ENCODE measurements at regions not wholly inside any gene's neighbourhood (a gene's known extent, or its start where the extent isn't known, plus 50 kb on each side); places are given as distances from the start of the nearest gene placed in this dataset.

DNA sequence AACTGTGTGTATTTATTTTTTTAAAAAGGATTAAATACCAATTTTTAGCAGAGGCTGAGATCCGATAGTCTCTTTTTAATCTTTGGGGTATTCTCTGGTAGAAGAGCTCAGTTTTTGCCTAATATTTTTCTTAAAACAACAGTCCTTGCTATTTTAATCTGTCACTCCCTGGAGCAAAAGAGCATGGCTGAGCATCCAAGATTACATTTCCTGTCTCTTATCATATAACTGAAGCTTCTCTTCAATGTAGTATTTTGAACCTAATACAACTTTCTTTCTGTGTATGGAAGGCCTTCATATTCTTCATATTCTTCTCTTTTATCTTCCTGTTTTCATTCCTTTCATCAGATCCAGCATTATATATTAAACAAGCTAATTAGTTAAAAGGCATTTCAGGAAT lies 293.7 kb downstream of the NSUN3 start:
- Histone ChIP-seq H3K27me3 (ENCODE audit: low read depth, low read length) (no peaks in the 10 kb centered on the region), H2AFZ (ENCODE audit: low read depth, low read length) (no peak overlapping the region), H3K27ac (ENCODE audit: low read length) (no peak overlapping the region), H3K4me1 (ENCODE audit: low read length) (no peaks in the 10 kb centered on the region), H3K9ac (ENCODE audit: low read length) (no peak overlapping the region), H3K36me3 (replicated peaks; ENCODE audit: low read depth, low read length) (no peaks in the 10 kb centered on the region), H3K9me3 (ENCODE audit: insufficient read depth, low read length) (no peaks in the 10 kb centered on the region), H3K4me3 (ENCODE audit: low read length) (no peak overlapping the region), H3K4me2 (ENCODE audit: low read length) (no peak overlapping the region), H3K79me2 (ENCODE audit: low read length) (no peaks in the 10 kb centered on the region), H4K20me1 (ENCODE audit: insufficient read depth, low read length) (no peaks in the 10 kb centered on the region)
- TF ChIP-seq EZH2phosphoT487 (IDR thresholded peaks at IDR 0.05; ENCODE audit: low read depth) (no peak), CTCF (IDR thresholded peaks at IDR 0.05; ENCODE audit: low read depth, low read length) (no peak)

- Histone ChIP-seq H3K27me3 (ENCODE audit: low read depth, low read length) (no peaks in the 10 kb centered on the region), H3K4me3 (ENCODE audit: low read length) (no peak overlapping the region), H4K20me1 (ENCODE audit: insufficient read depth, low read length) (no peaks in the 10 kb centered on the region), H3K9me3 (ENCODE audit: insufficient read depth, low read length) (no peaks in the 10 kb centered on the region), H2AFZ (ENCODE audit: low read depth, low read length) (no peak overlapping the region), H3K79me2 (ENCODE audit: low read length) (no peaks in the 10 kb centered on the region), H3K27ac (ENCODE audit: low read length) (no peak overlapping the region), H3K4me1 (ENCODE audit: low read length) (no peaks in the 10 kb centered on the region), H3K9ac (ENCODE audit: low read length) (no peak overlapping the region), H3K4me2 (ENCODE audit: low read length) (no peak overlapping the region), H3K36me3 (replicated peaks; ENCODE audit: low read depth, low read length) (no peaks in the 10 kb centered on the region)
- TF ChIP-seq CTCF (IDR thresholded peaks at IDR 0.05; ENCODE audit: low read depth, low read length) (no peak), EZH2phosphoT487 (IDR thresholded peaks at IDR 0.05; ENCODE audit: low read depth) (no peak)
Measured at GRCh38 chr3:94359996-94360395, 297.1 kb downstream of the NSUN3 start.

DNA sequence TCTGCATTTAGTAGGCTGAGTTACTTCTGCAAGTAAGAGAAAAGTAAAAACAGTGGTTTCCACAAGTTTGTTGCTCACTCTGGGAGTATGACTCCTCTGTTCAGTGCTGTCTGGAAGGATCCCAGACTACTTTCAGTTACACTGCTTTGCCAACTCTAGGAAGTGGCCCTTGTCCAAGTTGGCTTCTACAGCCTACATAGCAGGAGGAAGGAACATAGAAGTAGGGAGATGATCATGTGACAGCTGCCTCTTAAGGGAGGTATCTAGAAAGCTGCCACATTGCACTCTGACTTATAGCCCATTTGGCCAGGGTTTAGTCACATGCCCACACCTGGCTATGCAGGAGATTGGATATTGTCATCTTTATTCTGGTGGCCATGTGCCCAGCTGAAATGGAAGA lies 298.1 kb downstream of the NSUN3 start:
- H3K4me3 ChIP-seq (ENCODE audit: low read length): no peak overlapping the region
- H3K27ac ChIP-seq (ENCODE audit: low read length): no peak overlapping the region
- no peaks in the 10 kb centered on the region for H4K20me1 ChIP-seq (ENCODE audit: insufficient read depth, low read length)
- no peaks in the 10 kb centered on the region for H3K4me1 ChIP-seq (ENCODE audit: low read length)
- TF ChIP-seq CTCF (IDR thresholded peaks at IDR 0.05; ENCODE audit: low read depth, low read length) (no peak), EZH2phosphoT487 (IDR thresholded peaks at IDR 0.05; ENCODE audit: low read depth) (no peak)
- no peaks in the 10 kb centered on the region for H3K36me3 ChIP-seq (replicated peaks; ENCODE audit: low read depth, low read length)
- H3K9ac ChIP-seq (ENCODE audit: low read length): no peak overlapping the region
- H3K27me3 ChIP-seq (ENCODE audit: low read depth, low read length): no peaks in the 10 kb centered on the region
- H3K79me2 ChIP-seq (ENCODE audit: low read length): no peaks in the 10 kb centered on the region
- H3K4me2 ChIP-seq (ENCODE audit: low read length): no peak overlapping the region
- no peak overlapping the region for H2AFZ ChIP-seq (ENCODE audit: low read depth, low read length)
- no peaks in the 10 kb centered on the region for H3K9me3 ChIP-seq (ENCODE audit: insufficient read depth, low read length)

DNA sequence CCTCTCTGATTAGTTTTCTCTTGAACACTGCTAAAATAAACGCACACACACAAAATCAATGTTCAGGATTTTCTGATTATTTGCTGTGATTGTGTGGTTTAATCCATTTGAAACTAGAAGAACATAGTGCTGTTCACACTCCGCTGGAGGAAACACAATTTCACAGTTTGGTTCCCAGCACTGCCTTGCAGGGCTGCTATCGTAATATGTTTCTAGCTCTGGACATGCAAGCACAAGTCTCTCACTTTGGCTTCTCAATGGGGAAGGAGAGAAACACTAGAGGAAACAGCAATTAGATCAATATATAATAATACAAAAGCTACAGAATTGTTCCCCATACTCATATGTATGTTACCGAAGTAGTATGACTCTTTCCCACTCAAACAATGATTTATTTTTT lies 299.5 kb downstream of the NSUN3 start:
- Histone ChIP-seq H3K4me1 (ENCODE audit: low read length) (no peaks in the 10 kb centered on the region), H3K27me3 (ENCODE audit: low read depth, low read length) (no peaks in the 10 kb centered on the region), H3K36me3 (replicated peaks; ENCODE audit: low read depth, low read length) (no peaks in the 10 kb centered on the region), H3K4me3 (ENCODE audit: low read length) (no peak overlapping the region), H4K20me1 (ENCODE audit: insufficient read depth, low read length) (no peaks in the 10 kb centered on the region), H3K9me3 (ENCODE audit: insufficient read depth, low read length) (no peaks in the 10 kb centered on the region), H2AFZ (ENCODE audit: low read depth, low read length) (no peak overlapping the region), H3K4me2 (ENCODE audit: low read length) (no peak overlapping the region), H3K9ac (ENCODE audit: low read length) (no peak overlapping the region), H3K79me2 (ENCODE audit: low read length) (no peaks in the 10 kb centered on the region), H3K27ac (ENCODE audit: low read length) (no peak overlapping the region)
- TF ChIP-seq EZH2phosphoT487 (IDR thresholded peaks at IDR 0.05; ENCODE audit: low read depth): no peak
- no peak for TF ChIP-seq CTCF (IDR thresholded peaks at IDR 0.05; ENCODE audit: low read depth, low read length)
